ENCODE measurements at regions not wholly inside any gene's neighbourhood (a gene's known extent, or its start where the extent isn't known, plus 50 kb on each side); places are given as distances from the start of the nearest gene placed in this dataset.
"Not testable (repeated sequence)": the region's sequence is repeated elsewhere in the genome, so short reads cannot be mapped to it uniquely, and the experiment has no call there.

GRCh38 chr4:100630341-100630740 is 112.5 kb upstream of the EMCN start:
- DNase-seq = no peak

- no peak for DNase-seq
Observed at GRCh38 chr4:100609810-100610209, 92.0 kb upstream of the EMCN start.

GRCh38 chr4:100608651-100609050 is 90.8 kb upstream of the EMCN start:
- not testable (repeated sequence) for DNase-seq

GRCh38 chr4:100605144-100605543 is 87.3 kb upstream of the EMCN start:
- DNase-seq = no peak

- no peak for DNase-seq
Observed at GRCh38 chr4:100593935-100594334, 76.1 kb upstream of the EMCN start.

- no peak for DNase-seq
Observed at GRCh38 chr4:100591161-100591876, 73.5 kb upstream of the EMCN start.

GRCh38 chr4:100590325-100590724 is 72.5 kb upstream of the EMCN start:
- DNase-seq = no peak

- DNase-seq = no peak
Observed at GRCh38 chr4:100588076-100588475, 70.3 kb upstream of the EMCN start.

- no peak for DNase-seq
Observed at GRCh38 chr4:100582146-100582545, 64.3 kb upstream of the EMCN start.

- no peak for DNase-seq
Observed at GRCh38 chr4:100581337-100581736, 63.5 kb upstream of the EMCN start.

GRCh38 chr4:100576570-100576969 is 58.7 kb upstream of the EMCN start:
- no peak for DNase-seq

- no peak for DNase-seq
Observed at GRCh38 chr4:100574607-100575006, 56.8 kb upstream of the EMCN start.

- no peak for DNase-seq
Observed at GRCh38 chr4:100569196-100569595, 51.4 kb upstream of the EMCN start.
